T-helper 1 cell treated with Interleukin-12 subunit alpha and Interleukin-12 subunit beta and Interleukin-4 antibody, amounts not matched to agents 30 ng/mL and 1 ng/mL, for 36 hours (primary cell): ENCODE measurements at regions not wholly inside any gene's neighbourhood (a gene's known extent, or its start where the extent isn't known, plus 50 kb on each side); places are given as distances from the start of the nearest gene placed in this dataset.
"Not testable (repeated sequence)": the region's sequence is repeated elsewhere in the genome, so short reads cannot be mapped to it uniquely, and the experiment has no call there.

ENCODE experiments used
- intact Hi-C: fragments of 100-400 bp; cut with micrococcal nuclease; formaldehyde crosslinking; loops from one replicate; pipeline ENCODE4 v1.15.1; 2024

DNA sequence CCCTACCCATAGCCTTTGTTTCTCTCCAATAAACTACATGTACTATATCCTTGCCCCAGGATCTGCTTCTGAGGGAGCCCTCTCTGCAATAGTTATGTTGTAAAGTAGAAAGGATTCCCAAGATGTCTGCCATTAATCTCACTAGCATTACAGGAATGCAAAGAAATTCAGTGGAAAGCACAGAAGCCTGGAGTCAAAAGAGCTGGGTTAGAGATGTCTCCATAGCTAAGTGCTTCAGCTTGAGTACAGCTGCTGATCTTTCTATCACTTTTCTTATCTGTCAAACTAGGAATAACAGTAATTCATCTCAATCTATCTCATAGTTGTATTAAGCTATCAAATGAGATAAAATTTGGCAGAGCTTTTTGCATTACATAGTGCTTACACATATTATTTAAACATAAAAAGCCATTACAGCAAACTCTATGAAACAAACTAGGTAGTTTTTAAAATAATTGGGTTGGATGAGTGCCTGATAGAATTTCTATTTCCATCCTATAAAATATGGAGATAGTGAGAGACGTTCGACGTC lies 799.5 kb upstream of the SEMA6D start:
- intact Hi-C loops = no loop called here

DNA sequence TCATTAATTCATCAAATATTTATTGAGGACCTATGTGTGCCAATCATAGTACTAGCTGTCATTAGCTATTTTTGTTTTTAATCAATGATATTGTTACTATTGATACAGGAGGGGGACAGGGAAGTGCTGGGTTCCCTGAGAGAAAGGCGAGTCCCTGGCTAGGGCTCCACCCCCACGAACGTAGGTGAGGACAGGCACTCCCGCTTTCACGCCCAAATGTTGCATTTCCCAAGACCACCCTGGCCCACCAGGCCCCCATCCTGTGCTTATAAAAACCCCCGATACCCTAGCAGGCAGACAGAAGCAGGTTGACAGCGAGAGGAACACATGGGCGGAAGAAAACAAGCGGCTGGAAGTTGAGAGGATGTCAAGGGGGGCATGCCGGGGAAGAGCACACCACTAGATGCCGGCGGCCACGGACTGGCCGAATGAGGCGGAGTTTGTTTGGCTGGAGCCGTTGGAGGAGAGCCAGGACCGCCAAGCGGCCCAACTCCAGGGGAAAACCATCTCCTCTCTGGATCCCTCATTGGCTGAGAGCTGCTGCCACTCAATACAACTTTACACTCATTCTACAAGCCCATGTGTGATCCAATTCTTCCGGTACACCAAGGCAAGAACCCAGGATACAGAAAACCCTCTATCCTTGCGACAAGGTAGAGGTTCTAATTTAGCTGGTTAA lies 798.7 kb upstream of the SEMA6D start:
- intact Hi-C loops = no loop called here

DNA sequence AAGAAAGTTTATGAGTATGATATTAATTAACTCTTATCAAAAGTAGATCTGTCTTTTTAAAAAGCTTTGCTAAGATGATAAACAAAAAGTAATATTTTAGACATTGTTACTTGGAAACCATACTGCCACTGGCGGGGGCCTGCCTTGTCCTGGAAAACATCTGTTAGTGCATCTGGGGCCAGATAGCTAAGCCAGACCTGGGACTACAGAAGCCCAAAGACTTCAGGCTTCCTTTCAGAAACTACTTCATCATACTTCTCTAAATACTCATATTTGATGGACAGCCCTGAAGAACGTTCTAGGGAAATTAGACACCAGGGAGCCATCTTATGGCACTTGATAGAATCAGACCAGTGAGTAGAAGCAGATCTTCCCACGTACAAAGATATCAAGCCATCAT lies 795.4 kb upstream of the SEMA6D start:
- intact Hi-C loops = no loop called here

DNA sequence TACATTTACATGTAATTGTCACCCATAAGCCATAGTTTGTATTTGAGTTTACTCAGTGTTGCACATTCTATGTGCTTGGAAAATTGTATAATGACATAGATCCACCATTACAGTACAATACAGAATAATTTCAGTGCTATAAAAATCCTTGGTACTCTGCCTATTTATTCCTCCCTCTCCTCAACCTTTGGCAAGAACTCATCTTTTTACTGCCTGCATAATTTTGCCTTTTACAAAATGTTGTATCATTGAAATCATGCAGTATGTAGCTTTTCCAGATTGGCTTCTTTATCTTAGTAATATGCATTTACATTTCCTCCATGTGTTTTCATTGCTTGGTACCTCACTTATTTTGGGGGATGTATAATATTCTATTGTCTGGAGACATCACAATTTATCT lies 786.9 kb upstream of the SEMA6D start:
- intact Hi-C loops = no loop called here

DNA sequence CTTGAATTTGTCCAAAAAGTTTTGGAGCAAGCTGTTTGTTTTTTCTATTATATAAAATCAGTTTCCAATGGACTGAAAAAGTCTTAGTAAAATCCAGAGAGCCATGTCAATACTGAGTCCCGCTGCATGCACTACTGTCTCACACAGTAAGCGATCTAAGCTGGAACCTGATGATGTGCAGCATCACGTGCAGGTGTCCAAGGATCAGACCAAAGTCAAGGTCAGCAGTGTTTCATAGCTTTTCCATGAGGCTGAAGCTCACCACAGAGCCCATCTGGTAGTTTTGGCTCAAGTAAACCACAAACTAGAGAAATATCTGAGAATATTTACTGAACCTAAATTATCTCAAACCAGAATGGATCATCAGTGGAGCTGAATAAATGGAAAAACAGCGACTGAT lies 784.0 kb upstream of the SEMA6D start:
- intact Hi-C loops = no loop called here

DNA sequence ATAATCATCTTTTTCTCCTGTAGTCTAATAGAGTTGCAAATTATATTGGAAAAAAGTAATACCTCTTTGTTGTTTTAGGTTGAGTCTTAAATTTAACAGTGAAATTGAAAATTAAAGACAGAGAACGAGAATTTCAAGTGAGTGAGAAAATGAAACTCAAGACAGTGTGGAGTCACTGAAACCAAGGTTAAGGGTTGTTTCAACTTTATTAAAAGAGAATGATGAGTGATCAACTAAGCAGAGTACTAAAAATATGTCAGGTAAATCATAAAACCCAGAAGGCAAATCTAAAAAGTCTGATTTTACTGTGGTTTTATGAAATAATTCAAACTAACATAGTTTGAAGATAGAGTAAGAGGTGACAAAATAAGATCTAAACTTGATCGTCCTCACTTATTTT lies 782.5 kb upstream of the SEMA6D start:
- intact Hi-C loops = no loop called here

DNA sequence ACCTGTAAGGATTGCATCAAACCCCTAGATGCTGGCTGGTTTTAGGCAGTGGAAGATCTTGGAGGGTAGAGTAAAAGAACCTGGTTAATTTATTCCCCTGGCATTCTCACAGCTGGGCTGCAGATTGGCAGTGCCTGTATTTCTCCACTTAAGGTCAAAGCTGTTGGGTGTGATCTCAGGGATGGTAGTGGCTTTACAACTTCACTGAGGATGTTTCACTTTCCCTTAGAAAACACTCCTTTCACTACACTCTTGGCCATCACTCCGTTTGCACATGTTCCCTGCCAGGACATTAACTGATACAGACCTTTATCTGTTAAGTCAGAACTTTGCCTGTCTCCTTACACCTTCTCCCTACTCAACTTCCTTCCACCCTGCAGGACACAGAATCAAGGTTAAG lies 779.1 kb upstream of the SEMA6D start:
- intact Hi-C loops = no loop called here

DNA sequence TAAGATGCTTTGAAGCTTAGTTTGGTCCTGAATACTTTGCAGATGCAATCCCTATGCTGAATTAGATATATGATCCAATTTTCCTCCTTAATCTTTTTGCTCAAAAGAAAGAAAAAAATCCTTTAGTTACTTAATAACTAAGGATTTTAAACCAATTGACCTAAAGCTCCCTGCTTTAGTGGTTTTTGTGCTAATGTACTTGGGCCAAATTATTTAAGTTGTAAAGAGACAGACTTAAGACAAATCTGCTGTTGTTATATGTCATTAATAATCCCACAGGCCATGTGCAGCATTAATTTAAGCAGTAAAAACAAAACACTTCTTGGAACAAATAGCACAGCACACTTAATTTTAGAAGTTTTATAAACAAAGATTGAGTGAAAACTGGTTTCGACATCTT lies 776.1 kb upstream of the SEMA6D start:
- intact Hi-C loops = no loop called here

DNA sequence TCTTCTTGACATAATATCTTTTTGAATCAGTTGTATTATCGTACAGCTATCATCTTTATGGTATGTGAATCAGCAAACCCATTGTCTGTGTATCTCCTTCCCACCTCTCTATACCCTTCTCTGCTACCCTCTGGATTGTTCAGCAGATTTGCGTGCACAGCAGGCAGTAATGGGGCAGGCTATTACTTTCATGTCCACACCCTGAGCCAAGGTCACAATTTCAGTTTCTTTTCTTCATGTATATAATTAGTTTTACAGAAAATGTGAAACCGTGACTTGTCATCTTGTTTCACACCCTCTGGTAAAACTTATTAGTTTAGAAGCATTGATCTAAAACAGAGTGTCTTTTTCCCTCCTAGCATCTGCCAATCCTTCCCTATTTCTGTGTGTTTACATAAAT lies 770.4 kb upstream of the SEMA6D start:
- intact Hi-C loops = no loop called here

DNA sequence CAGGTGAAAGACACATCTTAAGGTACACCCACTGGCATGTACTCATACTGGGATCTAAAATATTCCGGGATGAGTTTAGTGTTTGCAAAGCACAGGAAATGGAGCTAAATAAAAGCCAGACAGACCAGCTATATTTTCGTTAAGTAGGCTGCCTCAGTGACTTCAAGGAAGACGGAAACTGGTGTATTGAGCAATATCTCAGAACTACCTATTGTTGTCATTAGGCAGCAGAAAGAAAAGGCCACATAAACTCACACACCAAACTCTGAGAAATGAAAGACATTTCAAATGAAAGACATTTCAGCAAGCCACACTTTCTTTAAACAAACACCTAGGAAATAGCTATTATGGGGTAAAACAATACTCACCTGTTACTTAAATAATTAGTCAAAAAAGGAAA lies 761.7 kb upstream of the SEMA6D start:
- intact Hi-C loops = no loop called here

DNA sequence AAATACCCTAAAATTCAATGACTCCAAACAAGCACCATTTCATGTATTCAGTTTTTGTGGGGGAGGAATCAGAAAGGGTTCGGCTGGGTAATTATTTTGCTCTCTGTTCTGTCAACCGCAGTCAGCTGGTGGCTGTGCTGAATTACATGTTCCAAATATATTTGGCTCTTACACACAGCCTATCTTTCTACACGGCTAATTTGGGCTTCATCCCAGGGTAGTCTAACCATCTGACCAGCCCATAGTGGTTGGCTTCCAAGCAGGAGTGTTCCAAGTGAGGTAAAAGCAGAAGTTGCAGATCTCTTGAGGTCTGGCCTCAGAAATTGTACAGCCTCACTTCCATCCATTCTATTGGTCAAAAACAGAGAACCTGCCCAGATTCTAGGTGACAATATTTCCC lies 760.8 kb upstream of the SEMA6D start:
- intact Hi-C loops = no loop called here

DNA sequence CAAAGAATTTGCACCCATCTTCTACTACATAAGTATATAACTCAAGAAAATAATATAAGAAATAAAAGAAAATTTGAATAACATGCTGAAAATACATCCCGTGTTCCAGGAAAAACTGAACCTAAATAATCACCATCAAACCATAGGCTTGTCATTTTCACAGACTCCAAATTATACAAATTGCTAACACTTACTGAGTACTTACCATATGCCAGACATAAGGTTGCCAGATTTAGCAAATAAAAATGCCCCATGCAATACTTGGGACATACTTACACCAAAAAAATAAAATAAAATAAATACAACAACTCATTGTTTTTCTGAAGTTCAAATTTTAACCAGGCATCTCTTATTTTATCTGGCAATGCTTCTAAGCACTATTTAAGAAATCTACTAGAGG lies 760.4 kb upstream of the SEMA6D start:
- intact Hi-C loops = no loop called here

DNA sequence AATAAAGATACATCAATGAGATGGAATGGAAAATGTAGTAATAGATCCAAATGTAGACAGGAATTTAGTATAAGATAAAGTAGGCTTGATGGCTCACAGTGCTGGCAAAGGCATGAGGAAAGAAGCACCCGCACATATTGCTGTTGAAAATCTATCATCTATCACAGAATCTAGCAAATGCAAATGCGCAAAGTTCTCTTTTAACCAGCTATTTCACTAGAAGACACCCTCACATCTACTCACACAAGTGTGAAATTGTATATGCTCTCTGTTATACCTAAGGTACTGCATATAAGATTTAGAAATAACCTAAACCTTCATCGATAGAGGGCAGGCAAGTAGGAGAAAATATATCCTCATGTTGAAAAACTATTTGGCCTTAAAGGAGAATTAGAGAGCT lies 756.7 kb upstream of the SEMA6D start:
- intact Hi-C loops = no loop called here

DNA sequence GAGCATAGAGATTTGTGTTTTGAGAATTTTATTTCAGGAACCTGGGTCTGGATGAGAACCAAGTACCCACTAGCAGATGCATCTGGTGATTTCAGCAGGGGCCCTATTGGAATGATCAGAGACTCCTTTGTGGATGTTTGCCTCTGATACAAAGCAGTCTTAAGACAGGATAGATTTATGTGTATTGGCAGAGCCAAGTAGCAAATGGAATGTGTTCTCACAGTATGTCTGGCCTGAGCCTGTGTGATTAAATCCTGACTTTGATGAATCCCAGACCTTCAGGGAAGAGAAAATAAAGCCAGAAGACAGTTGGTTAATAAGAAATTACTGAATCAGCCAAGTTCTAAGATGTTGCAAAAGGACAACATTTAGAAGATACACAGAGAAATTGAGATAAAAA lies 755.5 kb upstream of the SEMA6D start:
- intact Hi-C loops = no loop called here

DNA sequence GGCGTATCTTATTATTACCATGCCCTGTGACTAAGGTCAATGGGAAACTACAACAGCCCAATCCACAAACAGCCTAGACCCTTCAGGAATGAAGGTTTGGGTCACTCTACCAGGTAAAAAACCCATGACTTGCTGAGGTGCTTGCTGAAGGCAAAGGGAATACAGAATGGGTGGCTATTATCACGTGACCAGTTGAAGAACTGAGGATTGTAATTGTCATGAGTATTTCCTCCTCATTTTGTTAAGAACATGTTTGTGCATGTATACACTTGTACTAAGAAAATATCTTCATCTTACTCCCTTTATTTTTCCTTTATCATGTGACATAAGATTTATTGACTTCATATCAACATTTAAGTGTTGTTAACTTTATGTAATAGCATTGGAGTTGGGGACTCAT lies 729.2 kb upstream of the SEMA6D start:
- intact Hi-C loops = not testable (repeated sequence)

DNA sequence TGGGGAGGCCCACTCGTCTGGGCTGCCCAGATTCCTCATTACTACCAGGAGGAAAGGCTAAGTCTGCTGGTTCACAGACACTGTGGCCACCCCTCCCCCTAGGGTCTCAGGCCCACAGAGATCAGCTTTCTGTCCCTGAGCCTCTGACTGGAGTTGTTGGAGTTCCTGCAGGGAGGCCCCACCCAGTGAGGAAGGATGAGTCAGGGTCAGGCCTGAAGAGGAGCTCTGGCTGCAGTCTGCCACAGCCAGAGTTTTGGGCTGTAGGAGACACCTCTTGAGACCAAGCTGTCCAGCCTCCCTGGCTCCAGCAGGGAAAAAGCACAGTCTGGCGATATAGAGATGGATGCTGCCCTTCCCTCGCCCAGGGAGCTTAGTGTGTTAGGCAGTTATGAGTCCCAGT lies 720.9 kb upstream of the SEMA6D start:
- intact Hi-C loops = no loop called here

DNA sequence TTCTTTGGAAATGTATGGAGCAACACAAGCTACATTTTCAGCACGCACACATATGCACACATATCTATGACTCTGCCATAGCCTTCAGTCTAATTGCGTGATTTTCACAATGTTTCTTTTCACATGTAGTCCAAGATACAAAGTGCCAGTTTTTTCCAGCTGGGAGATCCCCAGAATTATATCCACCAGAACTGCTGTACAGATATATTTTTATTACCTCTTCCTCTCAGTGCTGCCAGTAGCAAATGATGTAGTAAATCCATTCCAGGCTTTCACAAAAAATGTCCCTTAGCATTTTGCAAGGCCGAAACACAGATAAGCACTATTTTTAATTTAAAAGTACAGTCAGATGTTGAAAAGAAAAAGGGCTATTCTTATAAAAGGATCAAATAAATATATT lies 719.8 kb upstream of the SEMA6D start:
- intact Hi-C loops = no loop called here

DNA sequence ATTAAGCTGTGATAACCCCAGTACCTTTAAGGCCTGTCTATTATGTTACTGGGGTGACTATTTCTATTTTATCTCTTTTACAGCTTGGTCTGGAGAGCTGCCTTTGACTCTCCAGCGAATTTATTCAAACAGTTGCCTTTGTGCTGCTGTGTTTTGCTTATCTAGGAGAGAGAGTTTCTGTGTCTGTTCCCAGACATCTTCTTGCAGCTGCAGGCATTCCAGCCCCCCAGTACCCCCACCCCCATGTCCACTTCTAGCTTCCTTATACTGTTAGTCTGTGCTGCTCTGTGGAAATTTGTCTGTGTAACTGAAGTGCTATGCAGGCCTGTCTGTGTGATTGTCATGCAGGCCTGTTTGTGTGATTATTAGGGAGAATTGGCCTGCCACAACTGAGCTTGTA lies 713.7 kb upstream of the SEMA6D start:
- intact Hi-C loops = no loop called here

DNA sequence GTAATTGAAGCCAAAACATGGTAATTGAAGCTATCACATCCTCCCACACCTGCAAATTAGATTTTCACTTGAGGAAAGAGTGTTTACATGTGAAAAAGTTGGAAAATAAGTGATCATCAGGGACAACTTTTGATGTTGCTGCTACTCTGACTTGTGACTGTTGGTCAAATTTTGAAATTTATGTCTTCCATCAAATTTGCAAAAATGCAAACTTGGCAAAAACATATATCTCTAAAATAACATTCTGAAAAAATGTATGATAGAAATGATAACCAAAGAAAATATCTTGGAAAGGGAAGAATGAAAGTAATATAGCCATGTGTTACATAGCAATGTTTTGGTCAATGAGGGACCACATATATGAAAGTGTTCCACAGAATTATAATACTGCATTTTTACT lies 703.9 kb upstream of the SEMA6D start:
- intact Hi-C loops = no loop called here

DNA sequence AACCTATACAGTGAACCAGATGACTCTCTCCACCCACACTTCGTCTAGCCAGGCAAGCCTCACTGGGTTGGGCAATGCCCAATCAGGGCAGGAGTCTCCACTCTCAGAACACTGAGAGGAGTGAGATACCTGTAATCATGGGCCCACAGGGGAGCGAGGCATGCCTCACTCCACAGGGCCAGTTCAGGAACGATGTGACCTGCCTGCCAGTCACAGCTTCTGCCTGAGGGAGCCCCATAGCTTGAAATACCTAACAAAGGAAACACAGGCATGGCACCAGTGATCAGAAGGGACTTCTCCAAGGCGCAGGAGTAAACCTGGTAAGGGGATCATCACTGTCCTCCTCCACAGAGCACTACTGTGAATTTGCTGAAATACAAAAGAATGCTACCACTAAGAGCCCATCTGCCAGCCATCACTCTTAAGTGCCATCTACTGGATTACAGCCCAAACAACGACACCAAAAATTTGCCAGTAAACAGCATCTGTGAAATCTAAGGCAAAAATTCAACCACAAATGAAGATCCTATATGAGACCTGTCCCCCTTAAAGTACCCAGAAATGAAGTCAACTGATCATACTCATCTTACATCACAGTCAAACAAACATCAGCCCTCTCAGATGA lies 689.9 kb upstream of the SEMA6D start:
- intact Hi-C loops = no loop called here

DNA sequence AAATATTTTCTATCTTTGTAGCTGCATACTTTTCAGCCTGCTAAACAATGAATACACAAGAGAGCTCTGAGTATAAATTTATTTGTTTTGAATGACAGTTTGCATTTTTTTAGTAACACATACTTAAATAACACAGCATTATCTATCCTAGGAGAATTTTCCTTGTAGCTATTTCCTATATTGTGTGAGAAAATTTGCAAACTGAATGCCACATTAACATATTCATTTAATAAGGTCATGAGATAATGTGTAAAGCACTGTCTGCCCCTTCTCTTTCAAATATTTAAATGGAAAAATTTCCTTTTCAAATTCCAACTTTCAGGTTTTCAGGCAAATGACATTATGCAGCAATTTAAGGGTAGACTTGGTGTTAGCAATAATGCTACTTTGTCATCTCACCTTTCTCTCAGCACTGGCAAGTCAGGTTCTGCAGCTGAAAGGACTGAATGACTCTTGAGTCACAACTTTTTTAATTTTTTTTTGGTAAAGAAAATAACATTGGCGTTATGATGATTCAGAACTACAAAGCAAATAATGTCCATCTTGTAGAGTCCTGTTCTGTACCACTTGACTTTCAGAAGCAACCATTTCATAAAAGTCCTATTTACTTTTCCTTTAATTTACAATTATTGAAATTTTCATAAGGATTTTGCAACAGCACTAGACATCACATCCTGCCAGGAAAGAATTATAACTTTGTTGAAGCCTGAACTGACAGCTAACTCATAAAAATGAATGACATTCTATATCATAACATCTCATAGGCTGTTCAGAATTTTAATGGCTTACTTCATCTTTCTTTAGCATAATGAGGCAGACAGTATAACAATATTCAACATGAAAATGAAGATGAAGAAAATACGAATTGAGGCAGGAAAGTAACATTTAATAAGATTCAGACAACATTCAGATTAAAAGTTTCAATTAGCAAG lies 681.6 kb upstream of the SEMA6D start:
- intact Hi-C loops = no loop called here

DNA sequence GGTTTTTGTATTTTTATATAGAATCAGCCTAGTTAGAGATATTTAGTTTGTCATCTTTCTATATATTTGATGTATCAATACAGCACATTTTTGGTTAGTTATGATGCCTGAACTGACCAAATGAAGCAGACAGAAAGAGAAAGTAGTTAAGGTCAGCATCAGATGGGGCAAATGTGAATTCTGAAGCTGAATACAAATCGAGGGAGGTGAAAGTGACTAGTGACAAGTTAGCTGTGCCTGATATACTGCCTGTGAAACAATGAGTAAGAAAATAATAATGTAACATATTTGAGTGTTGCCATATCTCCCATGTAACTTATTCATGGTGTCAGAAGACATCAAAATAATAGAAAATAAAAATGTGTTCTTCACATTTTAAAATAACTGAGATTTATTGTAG lies 680.3 kb upstream of the SEMA6D start:
- intact Hi-C loops = no loop called here
